IPS-20b (cell line): ENCODE measurements at regions not wholly inside any gene's neighbourhood (a gene's known extent, or its start where the extent isn't known, plus 50 kb on each side); places are given as distances from the start of the nearest gene placed in this dataset.

Experiments
- H3K27ac ChIP-seq: one replicate; pipeline ENCODE4 v1.5.1; 2013; ENCODE audit warnings: low read length
- H3K27me3 ChIP-seq: 2 replicates; pipeline ENCODE4 v1.6.1; 2013; ENCODE audit warnings: mild to moderate bottlenecking, low read length, inconsistent platforms; ENCODE audit not compliant: insufficient read depth
- H3K36me3 ChIP-seq: 2 replicates; pipeline ENCODE4 v1.6.1; 2013; ENCODE audit warnings: low read depth, mild to moderate bottlenecking, inconsistent platforms, low read length, moderate library complexity; ENCODE audit not compliant: insufficient read depth
- H3K4me1 ChIP-seq: 2 replicates; pipeline ENCODE4 v1.6.1; 2013; ENCODE audit warnings: mild to moderate bottlenecking, control low read depth, inconsistent platforms, low read length, moderate library complexity; ENCODE audit not compliant: insufficient read depth
- H3K4me3 ChIP-seq: 2 replicates; pipeline ENCODE4 v1.5.1; 2013; ENCODE audit warnings: mild to moderate bottlenecking, low read length, inconsistent platforms
- H3K9ac ChIP-seq: 2 replicates; pipeline ENCODE4 v1.6.1; 2013; ENCODE audit warnings: low read depth, mild to moderate bottlenecking, inconsistent platforms, low read length, moderate library complexity
- H3K9me3 ChIP-seq: 2 replicates; pipeline ENCODE4 v1.6.1; 2013; ENCODE audit warnings: mild to moderate bottlenecking, low read depth, low read length, inconsistent platforms; ENCODE audit not compliant: insufficient read depth

- Histone ChIP-seq H3K27me3 (no peaks in the 10 kb centered on the region), H3K27ac (no peak overlapping the region), H3K9ac (no peak overlapping the region), H3K36me3 (no peaks in the 10 kb centered on the region), H3K4me1 (no peaks in the 10 kb centered on the region), H3K9me3 (peaks cover 9% of the 10 kb centered on the region), H3K4me3 (no peak overlapping the region)
These were observed 876.7 kb downstream of the QKI start for GRCh38 chr6:164291224-164291623.

- H3K9me3 ChIP-seq, result peaks cover 9% of the 10 kb centered on the region
- no peaks in the 10 kb centered on the region for H3K27me3 ChIP-seq
- no peaks in the 10 kb centered on the region for H3K4me1 ChIP-seq
- no peaks in the 10 kb centered on the region for H3K36me3 ChIP-seq
- H3K4me3 ChIP-seq, result no peak overlapping the region
- H3K9ac ChIP-seq, result no peak overlapping the region
- H3K27ac ChIP-seq, result no peak overlapping the region
These were observed 875.6 kb downstream of the QKI start for GRCh38 chr6:164290101-164290500.

GRCh38 chr6:164286011-164286410, 871.5 kb downstream of the QKI start:
- Histone ChIP-seq H3K4me1 (no peaks in the 10 kb centered on the region), H3K27ac (no peak overlapping the region), H3K4me3 (no peak overlapping the region), H3K36me3 (no peaks in the 10 kb centered on the region), H3K27me3 (no peaks in the 10 kb centered on the region), H3K9ac (no peak overlapping the region), H3K9me3 (no peaks in the 10 kb centered on the region; the same call in 1 of the 2 replicates)

GRCh38 chr6:164283574-164283973, 869.1 kb downstream of the QKI start:
- Histone ChIP-seq H3K4me1 (no peaks in the 10 kb centered on the region), H3K9me3 (peaks cover 15% of the 10 kb centered on the region), H3K36me3 (no peaks in the 10 kb centered on the region; the same call in 1 of the 2 replicates), H3K9ac (no peak overlapping the region), H3K4me3 (no peak overlapping the region), H3K27me3 (no peaks in the 10 kb centered on the region), H3K27ac (no peak overlapping the region)

- Histone ChIP-seq H3K4me1 (no peaks in the 10 kb centered on the region), H3K36me3 (no peaks in the 10 kb centered on the region; the same call in 1 of the 2 replicates), H3K4me3 (no peak overlapping the region)
These were observed 861.7 kb downstream of the QKI start for GRCh38 chr6:164276211-164276610.

GRCh38 chr6:164275773-164276172, 861.3 kb downstream of the QKI start:
- no peak overlapping the region for H3K4me3 ChIP-seq
- H3K27ac ChIP-seq, result no peak overlapping the region
- no peaks in the 10 kb centered on the region for H3K4me1 ChIP-seq
- H3K36me3 ChIP-seq, result no peaks in the 10 kb centered on the region; the same call in 1 of the 2 replicates
- H3K9ac ChIP-seq, result no peak overlapping the region
- peaks cover 22% of the 10 kb centered on the region for H3K9me3 ChIP-seq
- H3K27me3 ChIP-seq, result no peaks in the 10 kb centered on the region

More at GRCh38 chr6:164276211-164276610, 861.7 kb downstream of the QKI start:
- Histone ChIP-seq H3K27ac (no peak overlapping the region), H3K9ac (no peak overlapping the region), H3K27me3 (no peaks in the 10 kb centered on the region), H3K9me3 (peaks cover 22% of the 10 kb centered on the region)

- no peak overlapping the region for H3K9ac ChIP-seq
- no peaks in the 10 kb centered on the region for H3K27me3 ChIP-seq
- H3K9me3 ChIP-seq, result peaks cover 14% of the 10 kb centered on the region
- H3K4me3 ChIP-seq, result no peak overlapping the region
- H3K36me3 ChIP-seq, result no peaks in the 10 kb centered on the region; the same call in 1 of the 2 replicates
- H3K4me1 ChIP-seq, result no peaks in the 10 kb centered on the region
- H3K27ac ChIP-seq, result no peak overlapping the region
These were observed 860.0 kb downstream of the QKI start for GRCh38 chr6:164274493-164274892.

GRCh38 chr6:164273491-164273890, 859.0 kb downstream of the QKI start:
- Histone ChIP-seq H3K27me3 (no peaks in the 10 kb centered on the region), H3K9ac (no peak overlapping the region), H3K9me3 (peaks cover 6% of the 10 kb centered on the region), H3K4me1 (no peaks in the 10 kb centered on the region), H3K36me3 (no peaks in the 10 kb centered on the region), H3K4me3 (no peak overlapping the region), H3K27ac (no peak overlapping the region)

- Histone ChIP-seq H3K4me3 (no peak overlapping the region), H3K9ac (no peak overlapping the region), H3K27ac (no peak overlapping the region), H3K9me3 (no peaks in the 10 kb centered on the region), H3K4me1 (no peaks in the 10 kb centered on the region), H3K27me3 (no peaks in the 10 kb centered on the region), H3K36me3 (no peaks in the 10 kb centered on the region)
These were observed 852.3 kb downstream of the QKI start for GRCh38 chr6:164266851-164267250.

- Histone ChIP-seq H3K36me3 (no peaks in the 10 kb centered on the region), H3K9me3 (no peaks in the 10 kb centered on the region), H3K27ac (no peak overlapping the region), H3K4me3 (no peak overlapping the region), H3K27me3 (no peaks in the 10 kb centered on the region), H3K4me1 (no peaks in the 10 kb centered on the region), H3K9ac (no peak overlapping the region)
These were observed 847.8 kb downstream of the QKI start for GRCh38 chr6:164262348-164262747.

- H3K4me3 ChIP-seq, result no peak overlapping the region
- H3K27me3 ChIP-seq, result no peaks in the 10 kb centered on the region
- no peaks in the 10 kb centered on the region for H3K9me3 ChIP-seq
- H3K4me1 ChIP-seq, result no peaks in the 10 kb centered on the region
- no peaks in the 10 kb centered on the region for H3K36me3 ChIP-seq
- H3K27ac ChIP-seq, result no peak overlapping the region
- no peak overlapping the region for H3K9ac ChIP-seq
These were observed 843.9 kb downstream of the QKI start for GRCh38 chr6:164258421-164258820.

GRCh38 chr6:164252948-164253347, 838.4 kb downstream of the QKI start:
- H3K9ac ChIP-seq, result no peak overlapping the region
- no peaks in the 10 kb centered on the region for H3K9me3 ChIP-seq
- H3K36me3 ChIP-seq, result no peaks in the 10 kb centered on the region
- H3K27me3 ChIP-seq, result no peaks in the 10 kb centered on the region
- H3K4me1 ChIP-seq, result no peaks in the 10 kb centered on the region; the same call in 1 of the 2 replicates
- no peak overlapping the region for H3K27ac ChIP-seq
- H3K4me3 ChIP-seq, result no peak overlapping the region
